Stimulated activated CD8-positive, alpha-beta memory T cell treated with anti-CD3 and anti-CD28 coated beads, Interleukin-4, amount 100 ng/mL, for 1 hour (primary cell): ENCODE measurements at regions not wholly inside any gene's neighbourhood (a gene's known extent, or its start where the extent isn't known, plus 50 kb on each side); places are given as distances from the start of the nearest gene placed in this dataset.
"Not testable (repeated sequence)": the region's sequence is repeated elsewhere in the genome, so short reads cannot be mapped to it uniquely, and the experiment has no call there.

Source experiments
- DNase-seq, 2 donors: peaks; one replicate each; pipeline ENCODE4 v3.0.0-alpha.2; 2020; ENCODE audit warnings: low read depth in 2 of 2, low spot score in 1 of 2

DNA sequence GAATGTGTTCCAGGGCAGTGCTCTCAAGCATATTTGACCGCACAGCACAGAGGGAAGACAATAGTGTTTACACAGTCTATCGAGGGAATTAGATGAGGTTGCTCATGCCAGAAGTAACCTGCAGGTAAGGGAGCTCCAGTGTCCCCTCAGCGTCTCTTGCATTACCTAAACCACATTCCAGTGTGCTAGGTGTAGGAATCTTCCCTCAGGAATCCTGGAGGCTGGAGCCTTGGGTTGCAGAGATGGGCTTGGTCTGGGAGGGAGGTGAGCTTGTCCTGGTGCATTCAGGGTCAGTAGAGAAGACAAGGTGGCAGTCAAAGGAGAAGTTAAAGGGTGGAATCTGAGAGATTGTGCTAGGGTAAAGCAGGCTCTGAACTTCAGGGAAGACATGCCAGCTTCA is 56.3 kb downstream of the SOX14 start:
- DNase-seq, result no peak

DNA sequence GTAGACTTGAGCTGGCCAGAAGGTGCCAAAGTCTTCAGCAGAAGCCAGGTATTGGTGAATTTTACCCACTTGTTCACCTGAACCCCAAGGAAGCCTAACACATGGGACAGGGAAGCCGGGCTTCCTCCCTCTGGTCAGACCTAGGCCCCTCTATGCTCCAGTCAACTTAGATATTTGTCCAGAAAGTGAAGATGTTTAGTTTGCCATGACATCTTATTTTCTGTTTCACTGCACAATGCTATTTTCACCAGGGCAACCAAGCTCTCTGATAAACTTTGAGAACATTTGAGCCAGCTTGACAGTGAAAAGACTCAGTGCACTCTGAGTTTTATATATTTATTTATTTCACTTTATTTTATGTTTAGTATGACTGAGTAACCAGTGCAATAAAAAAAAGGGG is 71.0 kb downstream of the SOX14 start:
- no peak for DNase-seq

DNA sequence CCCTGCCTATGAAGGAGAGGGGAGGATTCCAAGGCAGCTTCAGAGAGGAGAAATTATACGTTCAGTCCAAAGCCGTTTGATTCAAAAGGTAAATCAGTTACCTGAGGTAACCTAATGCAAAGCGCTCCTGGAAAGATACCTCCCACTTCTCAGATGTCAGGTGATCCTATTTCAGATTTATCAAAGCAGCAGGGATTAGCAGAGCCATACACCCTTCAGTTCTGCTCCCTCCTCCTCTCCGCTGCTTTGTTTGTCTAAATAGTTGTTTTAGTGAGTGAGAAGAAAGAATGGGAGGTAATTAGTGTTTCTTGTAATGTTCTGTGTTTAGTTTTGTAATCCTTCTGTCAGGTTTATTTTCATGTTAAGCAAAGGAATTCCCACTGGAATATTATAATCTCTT is 81.1 kb downstream of the SOX14 start:
- DNase-seq, result no peak

DNA sequence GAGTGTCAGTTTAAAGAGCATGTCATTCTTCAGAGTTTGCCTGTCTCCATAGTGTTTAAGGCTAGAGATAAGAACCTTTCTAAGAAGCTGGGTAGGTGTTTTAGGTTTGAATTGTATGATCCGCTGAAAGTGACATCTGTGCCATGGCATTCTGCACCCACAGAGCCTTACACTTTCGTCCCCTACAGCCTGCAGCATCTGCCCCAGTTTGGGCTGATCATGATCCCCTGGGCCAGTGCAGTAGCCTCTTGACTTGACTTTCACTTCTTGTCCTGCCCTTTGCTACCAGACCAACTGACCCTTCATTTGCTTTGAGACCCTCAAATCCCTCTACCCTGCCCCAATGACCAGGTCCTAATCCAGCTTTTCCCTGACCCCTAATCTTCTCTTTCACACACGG is 81.6 kb downstream of the SOX14 start:
- DNase-seq, result no peak

DNA sequence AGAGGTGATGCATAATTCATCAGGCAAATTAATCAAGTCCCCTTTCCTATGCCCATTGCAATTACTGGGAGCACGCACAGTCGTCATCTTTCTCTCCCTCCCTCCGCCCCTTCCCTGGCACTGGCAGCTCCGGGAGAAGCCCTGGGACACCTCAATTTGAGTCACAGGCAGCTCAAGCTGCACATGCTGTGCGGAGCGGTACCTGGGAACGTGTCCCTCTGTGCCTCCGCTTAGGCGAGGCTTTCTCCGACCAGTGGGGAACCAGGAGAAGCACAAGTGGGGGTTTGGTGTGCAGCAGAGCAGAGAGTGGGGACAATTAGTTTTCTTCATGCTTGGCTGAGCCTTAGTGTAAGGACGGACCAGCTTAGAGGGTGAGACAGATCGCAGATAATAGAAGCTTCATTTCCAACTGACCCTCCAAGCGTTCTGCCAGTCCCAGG is 88.3 kb downstream of the SOX14 start:
- no peak for DNase-seq

DNA sequence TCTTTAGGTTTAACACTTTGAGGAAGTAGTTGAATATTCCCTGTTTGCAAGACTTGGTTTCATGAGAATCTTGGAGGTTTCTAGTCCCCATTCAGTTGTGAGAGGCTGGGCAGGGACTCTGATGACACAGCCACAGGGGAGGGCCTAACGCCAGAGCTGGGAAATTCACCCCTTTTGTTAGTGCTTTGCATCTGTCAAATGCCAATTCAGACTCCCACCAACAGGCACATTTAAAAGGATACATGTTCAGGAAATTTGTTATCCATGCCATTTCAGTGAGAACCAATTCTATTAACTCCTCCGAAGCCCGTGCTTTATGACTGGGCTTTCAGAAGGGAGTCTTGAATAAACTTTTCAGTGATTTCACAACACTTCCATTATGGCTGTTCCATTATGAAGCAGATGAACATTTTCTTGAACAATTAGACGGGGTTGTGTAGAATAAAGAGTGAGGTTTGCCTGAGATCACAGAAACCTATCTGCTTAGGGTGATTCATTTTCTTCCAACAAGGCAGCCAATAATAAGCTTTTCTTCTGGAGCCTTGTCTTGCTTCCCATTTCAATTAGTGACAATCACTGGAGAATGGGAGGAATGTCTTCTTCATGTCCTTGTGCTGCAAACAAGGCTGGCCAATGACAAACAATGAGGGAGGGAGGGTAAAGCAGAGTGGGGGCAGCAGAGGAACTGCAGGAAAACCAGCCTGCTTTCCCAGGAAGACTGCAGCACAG is 90.6 kb downstream of the SOX14 start:
- no peak for DNase-seq

DNA sequence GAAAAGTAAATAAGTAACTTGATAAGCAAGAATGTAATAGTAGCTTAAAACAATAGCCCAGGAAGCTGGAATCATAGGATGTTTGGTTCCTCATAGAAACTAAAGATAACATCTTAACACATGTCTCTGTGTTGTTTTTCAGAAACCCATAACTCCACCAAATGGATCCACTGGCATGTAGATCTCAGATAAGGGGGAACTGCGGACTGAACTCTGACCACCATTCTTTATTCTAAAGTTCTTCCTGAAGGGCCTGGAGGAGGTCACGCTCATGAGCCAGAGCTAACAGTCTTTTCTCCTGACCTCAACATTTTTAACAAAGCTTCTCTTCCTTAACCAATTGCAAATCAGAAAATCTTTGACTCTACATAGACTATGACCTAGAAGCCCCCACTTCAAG is 101.9 kb downstream of the SOX14 start:
- no peak for DNase-seq

DNA sequence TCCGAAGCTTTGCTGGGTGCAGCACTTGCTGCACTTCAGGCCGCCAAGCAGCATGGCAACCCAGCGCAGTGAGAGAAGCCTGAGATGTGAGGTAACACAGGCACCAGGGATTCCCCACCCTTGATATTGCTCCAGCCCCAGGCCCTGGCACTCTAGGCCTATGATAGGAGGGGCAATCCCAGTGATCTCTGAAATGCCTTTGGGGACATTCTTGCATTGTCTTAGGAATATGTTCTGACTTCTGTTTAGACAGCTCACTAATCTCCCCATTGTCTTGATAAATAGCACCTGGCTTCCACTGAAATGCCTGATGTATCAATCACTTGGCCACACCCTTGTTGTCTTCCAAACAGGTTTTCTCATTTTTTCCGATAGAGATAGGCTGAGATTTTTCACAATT is 102.8 kb downstream of the SOX14 start:
- DNase-seq, result no peak

DNA sequence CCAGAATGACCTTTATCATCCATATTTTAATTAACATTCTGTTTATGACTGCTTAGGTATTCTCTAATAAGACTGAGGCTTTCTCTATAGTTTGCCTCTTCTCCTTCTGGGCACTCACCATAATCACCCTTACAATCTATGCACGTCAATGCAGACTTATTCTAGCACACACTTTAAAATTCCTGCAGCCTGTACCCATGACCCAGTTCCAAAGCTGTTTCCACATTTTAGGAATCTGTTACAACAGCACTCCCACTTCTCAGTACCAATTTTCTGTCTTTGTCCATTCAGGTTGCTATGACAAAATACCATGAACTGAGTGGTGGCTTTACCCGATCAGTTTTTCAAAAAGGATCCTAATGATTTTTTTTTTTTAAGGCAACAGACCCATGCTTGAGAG is 103.5 kb downstream of the SOX14 start:
- no peak for DNase-seq

DNA sequence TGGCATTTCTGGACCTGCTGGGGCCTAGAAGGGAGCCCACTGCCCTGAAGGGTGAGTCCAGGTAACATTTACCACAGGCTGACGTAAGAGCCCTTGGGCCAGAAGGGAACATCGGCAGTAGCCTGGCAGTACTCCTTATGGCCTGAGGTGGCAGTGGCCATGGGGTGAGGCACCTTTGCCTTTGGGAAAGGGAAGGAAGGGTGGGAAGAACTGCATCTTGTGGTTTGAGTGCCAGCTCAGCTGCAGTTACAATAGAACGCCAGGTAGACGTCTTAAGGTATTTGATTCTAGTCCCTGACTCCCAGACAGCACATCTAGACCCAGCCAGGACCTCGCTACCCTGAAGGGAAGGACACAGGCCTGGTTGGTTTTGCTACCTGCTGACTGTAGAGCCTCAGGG is 104.9 kb downstream of the SOX14 start:
- no peak for DNase-seq

DNA sequence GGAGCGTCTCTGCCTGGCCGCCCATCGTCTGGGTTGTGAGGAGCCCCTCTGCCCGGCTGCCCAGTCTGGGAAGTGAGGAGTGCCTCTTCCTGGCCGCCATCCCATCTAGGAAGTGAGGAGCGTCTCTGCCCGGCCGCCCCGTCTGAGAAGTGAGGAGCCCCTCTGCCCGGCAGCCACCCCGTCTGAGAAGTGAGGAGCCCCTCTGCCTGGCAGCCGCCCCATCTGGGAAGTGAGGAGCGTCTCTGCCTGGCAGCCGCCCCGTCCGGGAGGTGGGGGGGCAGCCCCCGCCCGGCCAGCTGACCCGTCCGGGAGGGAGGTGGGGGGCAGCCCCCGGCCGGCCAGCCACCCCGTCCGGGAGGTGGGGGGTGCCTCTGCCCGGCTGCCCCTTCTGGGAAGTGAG is 108.5 kb downstream of the SOX14 start:
- DNase-seq, result not testable (repeated sequence)

DNA sequence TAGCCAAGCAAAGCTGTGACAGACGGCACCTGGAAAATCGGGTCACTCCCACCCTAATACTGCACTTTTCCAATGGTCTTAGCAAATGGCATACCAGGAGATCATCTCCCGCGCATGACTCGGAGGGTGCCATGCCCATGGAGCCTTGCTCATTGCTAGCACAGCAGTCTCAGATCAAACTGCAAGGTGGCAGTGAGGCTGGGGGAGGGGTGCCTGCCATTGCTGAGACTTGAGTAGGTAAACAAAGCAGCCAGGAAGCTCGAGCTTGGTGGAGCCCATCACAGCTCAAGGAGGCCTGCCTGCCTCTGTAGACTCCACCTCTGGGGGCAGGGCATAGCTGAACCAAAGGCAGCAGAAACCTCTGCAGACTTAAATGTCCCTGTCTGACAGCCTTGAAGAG is 113.1 kb upstream of the CLDN18 start:
- not testable (repeated sequence) for DNase-seq

DNA sequence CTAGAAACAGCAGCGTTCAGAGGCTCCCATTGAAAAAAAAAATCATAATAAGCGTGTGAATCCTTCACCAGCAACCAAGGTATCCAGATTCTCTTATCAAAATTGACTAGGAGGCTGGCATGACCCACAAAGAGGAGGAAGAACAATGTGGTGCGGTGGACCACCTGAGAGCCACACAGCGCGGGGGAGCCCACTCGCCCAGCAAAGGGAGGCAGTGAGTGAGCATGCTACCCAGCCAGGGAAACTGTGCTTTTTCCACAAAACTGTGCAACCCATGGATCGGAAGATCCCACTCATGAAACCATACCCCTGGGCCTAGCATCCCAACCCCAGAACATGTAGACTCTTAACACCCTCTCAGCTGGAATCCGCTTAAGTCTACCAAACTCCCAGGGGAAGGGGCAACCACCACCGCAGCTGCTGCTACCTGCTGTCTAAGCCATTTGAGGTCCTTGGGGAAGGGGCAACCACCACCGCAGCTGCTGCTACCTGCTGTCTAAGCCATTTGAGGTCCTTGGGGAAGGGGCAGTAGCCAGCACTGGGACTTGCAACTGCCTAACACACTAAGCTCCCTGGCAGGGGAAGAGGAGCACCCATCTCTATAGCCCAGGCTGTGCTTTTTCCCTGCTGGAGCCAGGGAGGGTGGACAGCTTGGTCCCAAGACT is 102.8 kb upstream of the CLDN18 start:
- no peak for DNase-seq

DNA sequence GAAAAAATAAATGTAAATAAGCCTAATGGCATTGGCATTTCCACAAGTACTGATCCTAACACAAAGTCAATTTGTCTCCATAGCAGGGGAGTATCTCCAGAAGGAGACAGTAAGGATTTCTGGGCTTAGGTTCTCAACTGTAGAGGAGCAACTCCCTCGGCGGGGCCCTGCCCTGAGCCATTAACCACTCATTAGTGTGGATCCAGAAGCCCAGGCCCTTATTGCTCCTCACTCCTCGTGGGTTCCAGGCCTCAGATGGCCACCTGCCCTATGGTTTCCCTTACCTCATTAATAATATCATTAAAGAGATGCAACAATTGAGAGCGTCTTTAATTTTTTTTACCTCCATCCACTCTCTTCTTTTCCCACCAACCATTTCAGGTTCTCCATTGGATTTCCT is 85.3 kb upstream of the CLDN18 start:
- DNase-seq, result no peak

DNA sequence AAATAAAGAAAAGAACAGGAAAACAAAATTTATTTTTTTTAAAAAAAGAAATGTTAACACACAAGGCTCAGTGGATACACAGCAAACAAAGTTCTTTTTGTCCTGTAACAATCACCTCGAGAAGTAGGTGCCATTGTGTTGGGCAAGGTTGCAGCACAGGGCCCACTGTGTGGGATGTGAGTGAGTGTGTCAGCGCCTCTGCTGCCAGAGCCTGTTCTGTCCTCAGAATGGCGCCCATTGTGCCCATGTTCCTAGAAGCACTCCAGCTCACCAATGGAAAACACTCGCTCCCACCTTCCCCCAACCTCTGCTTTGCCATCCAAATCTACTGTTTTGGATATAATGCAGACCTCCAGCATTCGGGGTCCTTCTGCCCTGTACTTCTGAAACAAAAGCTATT is 84.9 kb upstream of the CLDN18 start:
- no peak for DNase-seq

DNA sequence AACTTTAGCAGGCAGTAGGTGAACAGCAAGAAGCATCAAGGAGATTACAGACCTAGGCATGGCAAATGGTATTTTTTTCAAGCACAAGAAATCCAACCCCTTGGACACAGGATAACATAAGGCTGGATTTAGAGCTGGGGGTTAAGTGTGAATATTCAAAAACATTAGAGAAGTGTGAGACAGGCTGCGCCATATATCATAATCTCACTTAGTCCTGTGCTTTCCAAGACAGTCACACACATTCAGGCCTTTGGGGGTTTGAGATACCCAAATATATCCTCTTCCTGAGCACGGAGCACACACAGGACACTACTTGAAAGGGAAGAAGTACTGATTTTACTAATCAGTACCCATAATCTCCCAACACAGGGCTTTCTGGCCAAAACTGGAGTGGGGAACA is 83.0 kb upstream of the CLDN18 start:
- no peak for DNase-seq

DNA sequence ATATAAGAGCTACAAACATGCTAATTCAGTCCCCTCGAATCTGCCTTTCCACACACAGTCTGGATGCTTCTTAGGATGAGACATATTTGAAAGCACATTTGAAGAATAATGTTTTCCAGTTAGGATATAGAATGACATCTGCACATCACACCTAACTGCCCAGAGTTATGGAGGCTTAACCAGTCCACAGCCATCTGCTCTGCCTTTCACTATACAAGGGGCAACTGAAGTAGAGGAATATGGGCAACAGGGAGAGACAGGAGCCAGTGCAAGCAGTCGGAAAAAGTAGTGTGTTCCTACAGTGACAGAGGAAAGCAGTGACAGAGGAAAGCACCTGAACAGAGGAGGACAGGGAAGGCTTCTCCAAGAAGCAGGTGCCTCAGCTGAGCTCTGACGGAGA is 79.0 kb upstream of the CLDN18 start:
- DNase-seq, result no peak

DNA sequence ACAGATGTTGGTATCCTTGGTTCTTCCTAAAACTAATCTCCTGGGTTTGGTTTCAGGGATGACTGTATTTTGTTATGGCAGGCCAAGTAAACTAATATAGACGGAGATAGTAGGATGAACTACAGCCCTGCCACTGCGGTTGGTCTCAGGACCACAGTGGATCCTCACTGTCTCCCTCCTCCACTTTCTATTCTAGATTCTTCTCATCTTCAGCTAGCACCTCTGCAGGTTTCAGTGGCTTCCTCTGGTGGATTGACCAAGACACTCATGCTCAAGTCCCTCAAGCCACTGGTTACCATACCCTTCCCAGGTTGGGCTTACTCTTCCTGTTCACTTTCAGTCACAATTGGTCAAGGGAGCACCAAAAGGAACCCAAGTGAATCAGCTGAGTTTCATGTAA is 71.1 kb upstream of the CLDN18 start:
- no peak for DNase-seq

DNA sequence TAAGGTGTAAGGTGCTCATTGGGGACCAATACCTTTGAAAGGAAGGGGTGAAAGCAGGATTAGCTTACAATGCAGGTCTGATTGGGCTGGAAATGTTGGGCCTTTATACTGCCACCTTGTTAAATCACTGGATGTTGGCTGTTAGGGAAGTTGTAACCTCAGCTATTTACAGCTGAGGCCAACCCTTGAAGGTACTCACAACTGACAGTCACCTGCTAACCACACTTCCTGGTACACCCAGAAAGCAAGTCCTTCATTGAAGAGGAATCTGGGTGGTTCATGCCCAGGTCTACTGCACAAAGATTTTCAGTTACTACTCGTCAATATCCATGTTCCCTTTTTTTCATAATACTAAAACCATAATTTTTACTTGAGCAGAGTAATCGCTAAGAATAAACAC is 65.4 kb upstream of the CLDN18 start:
- no peak for DNase-seq

DNA sequence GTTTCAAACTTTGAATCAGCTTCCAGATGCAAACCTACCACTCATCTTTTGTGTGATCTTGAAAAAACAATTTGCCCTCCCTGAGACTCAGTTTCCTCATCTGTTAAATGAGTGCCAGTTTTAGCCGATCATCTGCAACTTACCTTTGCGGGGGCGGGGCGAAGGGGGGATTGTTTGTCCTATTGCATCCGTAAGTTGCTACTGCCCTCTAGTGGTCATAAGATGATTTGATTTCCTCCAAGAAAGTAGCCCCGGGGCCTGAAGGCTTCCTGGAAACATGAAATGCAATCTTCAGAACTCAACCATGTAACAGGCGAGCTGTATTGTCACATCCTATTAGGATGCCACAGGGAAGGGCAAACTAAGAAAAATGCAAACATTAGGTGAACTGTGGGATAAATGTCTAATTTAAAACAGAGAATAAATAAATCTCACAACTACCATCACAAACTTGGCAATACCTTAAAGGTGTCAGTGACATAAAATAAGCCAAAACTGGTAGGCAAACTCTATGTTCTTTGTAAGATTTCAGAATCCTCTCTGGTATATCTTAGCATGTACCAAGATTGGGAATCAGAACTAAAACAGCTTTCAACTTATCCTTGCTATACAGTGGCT is 63.5 kb upstream of the CLDN18 start:
- peak in 1 of 2 donors; percentile 7 for DNase-seq

DNA sequence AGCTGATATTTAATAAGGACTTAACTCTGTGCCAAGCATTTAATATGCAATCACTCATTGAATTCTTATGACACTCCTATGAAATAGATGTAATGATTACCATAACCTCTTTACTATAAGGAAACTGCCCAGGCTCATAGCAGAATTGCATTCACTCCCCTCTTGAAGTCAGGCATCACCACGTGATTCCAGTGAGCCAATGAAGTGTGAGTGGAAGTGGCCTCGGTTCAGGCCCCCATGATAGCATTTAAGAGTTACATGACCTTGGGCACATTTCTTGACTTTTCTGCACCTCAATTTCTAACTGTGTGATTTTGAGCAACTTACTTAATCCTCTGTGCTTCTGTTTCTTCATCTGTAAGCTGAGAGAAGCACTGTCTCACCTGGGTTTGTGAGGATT is 62.8 kb upstream of the CLDN18 start:
- DNase-seq, result no peak

DNA sequence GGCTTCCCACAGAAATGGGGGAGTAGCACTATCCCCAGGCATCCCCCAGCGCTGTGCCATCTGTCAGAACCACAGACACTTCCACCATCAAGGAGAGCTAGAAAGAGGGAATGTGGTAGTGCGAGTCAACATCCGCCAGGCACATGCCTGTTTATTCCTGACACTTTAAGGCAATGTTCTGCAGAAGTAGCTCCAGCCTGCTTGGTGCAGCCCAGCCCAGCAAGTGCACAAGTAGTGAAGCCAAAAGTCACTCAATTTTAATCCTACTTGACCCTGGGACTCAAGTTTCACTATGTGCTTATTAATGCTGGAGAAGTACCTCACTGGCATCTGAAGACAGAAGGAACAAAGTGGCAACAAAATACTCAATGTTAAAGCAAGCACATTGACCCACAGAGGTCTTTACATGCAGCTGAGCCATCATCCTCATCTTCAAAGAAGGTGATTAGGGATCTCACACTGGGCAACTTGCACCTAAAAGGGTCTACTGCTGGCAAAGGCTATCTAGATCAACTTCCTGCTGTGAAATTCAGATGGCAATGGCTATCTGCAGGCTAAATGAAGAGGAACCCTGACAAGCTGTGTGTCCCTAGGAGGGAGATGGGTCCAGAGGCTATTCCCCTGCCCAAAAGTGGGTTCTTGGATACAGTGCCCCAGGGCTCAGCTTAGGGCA is 61.4 kb upstream of the CLDN18 start:
- no peak for DNase-seq
